ENCODE measurements at regions not wholly inside any gene's neighbourhood (a gene's known extent, or its start where the extent isn't known, plus 50 kb on each side); places are given as distances from the start of the nearest gene placed in this dataset.

DNA sequence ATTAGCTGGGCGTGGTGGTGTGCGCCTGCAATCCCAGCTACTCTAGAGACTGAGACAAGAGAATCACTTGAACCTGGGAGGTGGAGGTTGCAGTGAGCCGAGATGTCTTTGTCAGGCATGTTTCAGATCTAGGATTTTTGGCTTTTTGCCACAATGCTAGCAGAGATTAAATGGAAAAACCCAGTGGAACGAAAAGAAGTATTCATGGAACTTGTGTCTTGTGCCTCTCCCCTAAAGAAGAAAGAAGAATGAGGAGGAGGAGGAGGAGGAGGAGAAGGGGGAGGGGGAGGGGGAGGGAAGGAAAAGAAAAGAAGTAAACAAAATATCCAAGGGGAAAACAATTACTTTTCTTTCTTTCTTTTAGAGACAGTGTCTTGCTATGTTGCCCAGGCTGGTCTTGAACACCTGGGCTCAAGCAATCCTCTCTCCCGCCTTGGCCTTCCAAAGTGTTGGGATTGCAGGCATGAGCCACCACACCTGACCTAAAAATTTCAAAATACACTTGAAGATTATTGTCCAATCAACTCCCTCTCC is 106.0 kb downstream of the ARRDC3 start:
- Mint-ChIP-seq H3K4me3 (no peak overlapping the region), H3K36me3 (ENCODE audit: low read depth) (no peaks in the 10 kb centered on the region), H3K27me3 (ENCODE audit: insufficient read depth) (peaks cover 19% of the 10 kb centered on the region), H3K9me3 (peaks cover 2% of the 10 kb centered on the region), H3K27ac (no peak overlapping the region), H3K4me1 (peaks cover 11% of the 10 kb centered on the region)
- Histone ChIP-seq H3K4me1 (ENCODE audit: control insufficient read depth, insufficient read depth, low read length) (peaks cover 3% of the 10 kb centered on the region), H3K36me3 (ENCODE audit: control insufficient read depth, insufficient read depth, low read length) (no peaks in the 10 kb centered on the region), H3K9me3 (ENCODE audit: control insufficient read depth, low read length) (no peaks in the 10 kb centered on the region), H3K27me3 (ENCODE audit: control insufficient read depth, insufficient read depth, low read length, poor library complexity, severe bottlenecking) (no peaks in the 10 kb centered on the region), H3K27ac (ENCODE audit: low read depth, low read length) (no peak overlapping the region), H3K9ac (ENCODE audit: extremely low read depth, low read length, poor library complexity, severe bottlenecking) (no peak overlapping the region), H3K4me3 (ENCODE audit: low read length) (no peak overlapping the region)
- TF ChIP-seq, protein P1, sequence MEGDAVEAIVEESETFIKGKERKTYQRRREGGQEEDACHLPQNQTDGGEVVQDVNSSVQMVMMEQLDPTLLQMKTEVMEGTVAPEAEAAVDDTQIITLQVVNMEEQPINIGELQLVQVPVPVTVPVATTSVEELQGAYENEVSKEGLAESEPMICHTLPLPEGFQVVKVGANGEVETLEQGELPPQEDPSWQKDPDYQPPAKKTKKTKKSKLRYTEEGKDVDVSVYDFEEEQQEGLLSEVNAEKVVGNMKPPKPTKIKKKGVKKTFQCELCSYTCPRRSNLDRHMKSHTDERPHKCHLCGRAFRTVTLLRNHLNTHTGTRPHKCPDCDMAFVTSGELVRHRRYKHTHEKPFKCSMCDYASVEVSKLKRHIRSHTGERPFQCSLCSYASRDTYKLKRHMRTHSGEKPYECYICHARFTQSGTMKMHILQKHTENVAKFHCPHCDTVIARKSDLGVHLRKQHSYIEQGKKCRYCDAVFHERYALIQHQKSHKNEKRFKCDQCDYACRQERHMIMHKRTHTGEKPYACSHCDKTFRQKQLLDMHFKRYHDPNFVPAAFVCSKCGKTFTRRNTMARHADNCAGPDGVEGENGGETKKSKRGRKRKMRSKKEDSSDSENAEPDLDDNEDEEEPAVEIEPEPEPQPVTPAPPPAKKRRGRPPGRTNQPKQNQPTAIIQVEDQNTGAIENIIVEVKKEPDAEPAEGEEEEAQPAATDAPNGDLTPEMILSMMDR (conservative IDR thresholded peaks at IDR 0.05), result no peak
- 68 to 72% methylated on average over 5 of the region's 5 CpGs for WGBS, 2 experiments (ENCODE audit: insufficient coverage in 1 of 2, insufficient read length in 1 of 2)
- no peak for DNase-seq

GRCh38 chr5:91272858-91273257 is 110.3 kb downstream of the ARRDC3 start:
- peaks cover 2% of the 10 kb centered on the region for H3K9me3 Mint-ChIP-seq
- WGBS, 2 experiments (ENCODE audit: insufficient coverage in 1 of 2, insufficient read length in 1 of 2), result 93 to 94% methylated on average over 2 of the region's 2 CpGs

GRCh38 chr5:91271999-91272398 is 111.1 kb downstream of the ARRDC3 start:
- H3K4me1 Mint-ChIP-seq, result peaks cover 12% of the 10 kb centered on the region
- Histone ChIP-seq H3K27me3 (ENCODE audit: control insufficient read depth, insufficient read depth, low read length, poor library complexity, severe bottlenecking) (no peaks in the 10 kb centered on the region), H3K9ac (ENCODE audit: extremely low read depth, low read length, poor library complexity, severe bottlenecking) (no peak overlapping the region), H3K9me3 (ENCODE audit: control insufficient read depth, low read length) (no peaks in the 10 kb centered on the region), H3K4me3 (ENCODE audit: low read length) (no peak overlapping the region), H3K36me3 (ENCODE audit: control insufficient read depth, insufficient read depth, low read length) (no peaks in the 10 kb centered on the region), H3K27ac (ENCODE audit: low read depth, low read length) (no peak overlapping the region), H3K4me1 (ENCODE audit: control insufficient read depth, insufficient read depth, low read length) (no peaks in the 10 kb centered on the region)
- no peaks in the 10 kb centered on the region for H3K36me3 Mint-ChIP-seq (ENCODE audit: low read depth)
- H3K4me3 Mint-ChIP-seq, result no peak overlapping the region
- DNase-seq, result no peak
- no peak overlapping the region for H3K27ac Mint-ChIP-seq
- peaks cover 3% of the 10 kb centered on the region for H3K27me3 Mint-ChIP-seq (ENCODE audit: insufficient read depth)
- H3K9me3 Mint-ChIP-seq, result peaks cover 2% of the 10 kb centered on the region
- TF ChIP-seq, protein P1 (conservative IDR thresholded peaks at IDR 0.05), result no peak

More at GRCh38 chr5:91272858-91273257, 110.3 kb downstream of the ARRDC3 start:
- DNase-seq, result no peak
- Mint-ChIP-seq H3K4me3 (no peak overlapping the region), H3K27me3 (ENCODE audit: insufficient read depth) (peaks cover 3% of the 10 kb centered on the region), H3K36me3 (ENCODE audit: low read depth) (no peaks in the 10 kb centered on the region), H3K27ac (no peak overlapping the region), H3K4me1 (peaks cover 12% of the 10 kb centered on the region)
- TF ChIP-seq, protein P1 (conservative IDR thresholded peaks at IDR 0.05), result no peak
- H3K27me3 ChIP-seq (ENCODE audit: control insufficient read depth, insufficient read depth, low read length, poor library complexity, severe bottlenecking), result no peaks in the 10 kb centered on the region
- H3K4me1 ChIP-seq (ENCODE audit: control insufficient read depth, insufficient read depth, low read length), result no peaks in the 10 kb centered on the region
- no peaks in the 10 kb centered on the region for H3K36me3 ChIP-seq (ENCODE audit: control insufficient read depth, insufficient read depth, low read length)
- no peak overlapping the region for H3K4me3 ChIP-seq (ENCODE audit: low read length)
- H3K9me3 ChIP-seq (ENCODE audit: control insufficient read depth, low read length), result no peaks in the 10 kb centered on the region
- no peak overlapping the region for H3K9ac ChIP-seq (ENCODE audit: extremely low read depth, low read length, poor library complexity, severe bottlenecking)
- no peak overlapping the region for H3K27ac ChIP-seq (ENCODE audit: low read depth, low read length)

All from endodermal cell (in vitro differentiated cells).